IPS DF 4.7 (cell line): ENCODE measurements at regions not wholly inside any gene's neighbourhood (a gene's known extent, or its start where the extent isn't known, plus 50 kb on each side); places are given as distances from the start of the nearest gene placed in this dataset.

Source experiments
- DNase-seq: peaks from one replicate; pipeline ENCODE4 v3.0.0-alpha.2; 2013; ENCODE audit warnings: low spot score; ENCODE audit errors: extremely low read depth

DNA sequence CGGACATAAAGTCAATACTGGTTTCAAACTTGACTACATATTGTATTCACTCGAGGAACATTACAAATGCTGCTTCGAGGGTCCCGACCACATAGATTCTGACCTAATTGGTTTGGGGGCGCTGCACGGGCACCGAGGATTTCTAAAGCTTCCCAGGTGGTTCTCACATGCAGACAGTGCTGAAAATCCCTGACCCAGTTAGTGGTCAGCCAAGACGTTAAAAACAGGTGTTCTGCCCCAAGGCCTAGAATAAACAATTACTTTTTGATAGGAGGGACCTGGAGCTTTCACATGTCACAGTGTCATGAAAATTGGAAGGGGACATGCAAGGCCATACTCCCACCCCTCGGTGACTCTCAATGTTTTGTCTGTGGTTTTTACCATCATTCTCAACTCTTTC, 368.9 kb downstream of the RNF144A start:
- DNase-seq: no peak

DNA sequence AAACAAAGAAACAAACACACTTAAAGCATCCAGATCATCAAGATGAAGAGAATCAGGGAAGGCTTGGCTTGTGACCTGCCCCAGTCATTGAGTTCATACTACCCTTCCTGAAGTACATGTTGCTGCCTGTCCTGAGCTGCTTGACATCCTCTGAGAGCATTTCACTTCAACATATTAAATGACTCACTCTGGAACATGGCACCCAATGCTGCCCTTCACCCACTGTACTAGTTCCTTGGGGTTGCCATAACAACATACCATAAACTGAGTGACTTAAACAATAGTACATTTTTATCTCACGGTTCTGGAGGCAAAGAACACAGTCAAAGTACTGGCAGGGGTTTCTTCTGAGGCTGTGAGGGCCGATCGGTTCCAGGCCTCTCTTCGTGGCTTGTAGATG, 371.3 kb downstream of the RNF144A start:
- DNase-seq: no peak

DNA sequence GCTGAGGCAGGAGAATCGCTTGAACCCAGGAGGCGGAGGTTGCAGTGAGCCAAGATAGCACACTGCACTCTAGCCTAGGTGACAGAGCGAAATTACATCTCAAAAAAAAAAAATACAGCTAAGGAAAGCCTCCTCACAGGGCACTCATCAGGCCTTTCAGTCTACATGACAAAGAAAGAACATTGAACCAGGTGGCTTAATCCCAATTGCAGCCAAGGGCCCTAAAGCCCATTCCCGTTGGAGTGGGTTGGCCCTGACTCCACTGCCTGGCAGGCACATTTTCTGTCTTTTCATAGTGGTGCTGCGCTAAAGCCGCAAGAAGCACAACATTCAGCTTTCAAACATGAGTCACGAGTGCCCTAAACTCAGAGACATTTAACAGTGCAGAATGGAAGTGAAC, 372.5 kb downstream of the RNF144A start:
- no peak for DNase-seq

DNA sequence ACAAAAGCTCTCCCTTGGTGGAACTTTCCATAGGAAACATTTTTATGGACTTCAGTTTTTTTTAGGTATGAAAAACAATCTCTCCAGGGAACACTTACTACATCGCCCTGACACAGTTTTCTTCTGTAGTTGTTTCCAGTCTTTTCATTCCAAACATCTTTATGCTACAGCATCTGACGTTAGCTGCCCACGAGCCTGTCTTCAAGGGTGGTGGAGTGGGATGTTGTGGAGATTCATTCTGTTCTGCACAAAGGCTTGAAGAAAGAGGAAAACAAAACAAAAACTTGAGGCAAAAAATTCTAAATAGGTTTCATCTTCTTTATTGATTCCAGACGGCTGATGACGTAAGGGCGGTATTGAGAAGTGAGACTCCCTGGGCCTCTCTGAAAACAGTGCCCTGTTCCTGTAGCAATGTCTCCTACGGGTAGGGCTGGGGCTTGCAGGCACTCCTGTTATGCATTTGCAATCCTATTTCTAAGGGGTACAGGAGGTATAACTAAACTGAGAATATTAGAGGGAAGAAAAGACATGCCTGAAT, 375.0 kb downstream of the RNF144A start:
- DNase-seq: no peak

DNA sequence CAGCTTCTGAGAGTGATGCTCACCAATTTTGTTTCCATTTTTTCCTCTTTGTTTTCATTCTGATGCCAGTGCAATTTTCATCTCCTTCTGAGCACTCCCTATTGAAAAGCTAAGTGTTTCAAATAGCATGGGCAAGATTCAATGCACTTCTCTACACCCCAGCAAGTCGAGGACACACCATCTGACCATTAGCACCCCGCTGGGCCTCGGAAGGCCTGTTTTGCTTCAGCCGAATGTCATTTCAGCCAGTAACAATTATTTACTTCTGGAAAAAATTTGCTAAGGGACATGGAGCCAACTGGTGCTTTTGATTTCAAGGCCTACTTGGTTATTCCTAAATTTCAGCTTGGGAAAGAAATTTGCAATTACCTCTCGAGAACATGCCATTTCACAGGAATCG, 392.4 kb downstream of the RNF144A start:
- DNase-seq: no peak

DNA sequence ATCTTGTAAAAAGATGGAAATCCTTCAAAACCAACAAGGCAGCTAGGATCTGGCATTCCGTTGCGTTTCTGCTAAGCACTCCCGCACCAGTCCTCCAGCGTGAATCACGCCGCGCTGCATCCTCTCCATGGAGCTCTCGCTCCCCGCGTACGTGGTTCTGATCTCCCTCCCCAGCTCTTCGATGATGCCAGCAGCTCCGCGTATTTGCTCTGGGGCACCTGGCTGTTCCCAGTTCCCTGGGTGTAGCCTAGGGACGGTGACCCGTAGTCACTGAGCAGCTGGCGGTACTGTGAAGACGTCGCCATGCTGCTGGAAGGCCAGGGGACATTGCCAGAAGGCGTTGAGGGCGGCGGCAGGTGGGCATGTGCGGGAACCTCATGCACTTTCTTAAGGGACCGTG, 407.5 kb downstream of the RNF144A start:
- DNase-seq: no peak

DNA sequence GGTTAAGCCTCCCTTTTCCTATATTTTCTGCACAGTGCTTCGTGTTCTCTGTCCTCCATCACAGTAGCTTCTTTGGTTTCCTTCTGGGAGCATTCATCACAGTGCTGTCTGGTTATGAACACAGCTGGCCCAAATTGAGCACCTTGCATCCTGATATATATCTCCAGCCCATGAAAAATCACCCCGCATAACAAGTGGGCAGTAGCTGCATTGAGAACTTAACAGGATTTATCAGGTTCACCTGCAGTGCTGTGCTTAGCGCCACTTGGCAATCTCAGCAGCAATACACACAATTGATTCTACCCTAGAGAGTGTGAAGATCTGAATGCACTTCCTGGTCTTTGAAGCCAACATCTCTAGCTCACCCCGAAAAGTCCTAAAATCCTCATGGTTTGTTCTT, 408.0 kb downstream of the RNF144A start:
- no peak for DNase-seq

DNA sequence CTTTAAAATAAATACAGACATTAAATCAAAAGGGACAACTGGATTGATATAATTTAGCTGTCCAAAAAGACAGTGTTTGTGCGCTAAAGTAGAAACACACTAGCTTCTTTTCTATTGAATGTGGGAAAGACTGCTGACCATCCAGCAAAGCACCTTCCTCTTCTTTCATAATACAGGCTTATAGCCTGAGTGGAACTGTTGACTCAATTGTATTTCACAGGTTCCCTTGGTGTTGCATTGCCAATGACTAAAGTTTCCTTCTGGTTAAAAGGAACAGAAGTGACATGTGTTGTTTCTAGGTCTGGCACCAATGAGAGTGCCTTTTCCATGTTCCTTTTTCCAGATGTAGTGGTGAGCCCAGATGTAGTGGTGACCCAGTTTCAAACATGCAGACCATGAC, 412.3 kb downstream of the RNF144A start:
- DNase-seq: no peak

DNA sequence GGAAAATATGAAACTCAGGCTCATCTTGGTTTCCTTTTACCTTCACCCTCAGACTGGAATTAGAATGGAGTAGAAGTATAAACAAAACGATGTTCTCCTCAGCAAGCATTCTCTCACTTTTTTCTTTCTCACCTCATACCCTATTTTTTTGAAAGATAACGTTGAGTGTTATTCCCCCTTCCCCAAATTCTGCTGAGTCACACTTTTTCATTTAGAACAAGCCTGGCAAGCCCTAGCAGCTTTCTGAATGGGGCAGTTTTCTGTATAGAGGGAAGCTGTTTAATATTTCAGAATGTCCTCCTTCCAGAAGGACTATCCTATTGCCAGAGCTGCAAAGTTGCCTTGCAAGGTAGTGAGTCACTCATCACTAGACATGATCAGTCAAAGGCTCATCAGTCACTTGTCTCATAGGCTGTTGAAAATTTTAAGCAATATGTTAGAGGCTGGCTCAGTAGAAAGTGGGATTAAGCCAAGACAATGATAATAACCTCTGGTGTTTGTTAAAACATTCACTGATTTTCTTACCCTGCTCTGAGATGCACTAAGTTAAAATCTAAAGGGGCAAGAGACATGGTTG, 416.1 kb downstream of the RNF144A start:
- no peak for DNase-seq

DNA sequence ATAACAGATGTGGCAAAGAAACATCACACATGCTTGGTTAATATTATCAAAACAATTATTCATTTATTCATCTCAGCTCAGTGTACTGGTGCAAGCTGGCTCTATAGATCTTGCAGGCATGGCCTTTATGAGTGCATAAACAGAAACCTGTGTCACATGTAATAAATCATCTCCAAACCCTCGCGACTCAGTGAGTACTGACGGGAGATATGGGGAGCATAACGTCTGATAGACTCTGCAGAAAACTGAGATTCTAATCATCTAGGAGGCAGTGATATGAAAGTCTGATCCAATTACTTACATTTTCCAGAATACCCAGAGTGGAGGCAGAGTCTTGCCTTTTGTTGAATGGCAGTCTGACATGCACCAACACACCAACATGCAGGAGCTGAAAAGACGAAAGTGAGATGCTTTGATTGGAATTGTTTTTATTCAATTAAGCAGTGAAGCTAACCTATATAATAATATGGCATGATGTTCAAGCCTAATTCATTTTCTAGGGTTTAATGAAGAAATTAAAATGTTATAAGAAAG, 416.8 kb downstream of the RNF144A start:
- DNase-seq: no peak

DNA sequence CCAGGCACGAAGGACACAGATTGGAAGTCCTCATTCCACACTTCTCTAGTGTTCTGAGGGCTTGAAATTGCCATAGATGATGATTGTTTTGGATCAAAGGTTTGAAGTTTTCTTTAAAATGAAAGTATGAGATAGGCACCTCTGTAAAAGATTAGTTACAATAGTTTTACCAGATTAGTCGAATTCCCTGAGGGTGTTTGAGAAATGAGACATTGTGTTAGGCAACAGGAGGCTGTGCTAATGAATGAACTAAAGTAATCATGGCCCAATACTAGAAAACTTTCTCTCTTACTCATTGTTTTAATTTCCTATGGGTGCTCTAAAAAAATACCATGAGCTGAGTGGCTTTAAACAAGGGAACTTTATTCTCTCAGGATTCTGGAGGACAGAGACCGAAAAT, 421.7 kb downstream of the RNF144A start:
- no peak for DNase-seq

DNA sequence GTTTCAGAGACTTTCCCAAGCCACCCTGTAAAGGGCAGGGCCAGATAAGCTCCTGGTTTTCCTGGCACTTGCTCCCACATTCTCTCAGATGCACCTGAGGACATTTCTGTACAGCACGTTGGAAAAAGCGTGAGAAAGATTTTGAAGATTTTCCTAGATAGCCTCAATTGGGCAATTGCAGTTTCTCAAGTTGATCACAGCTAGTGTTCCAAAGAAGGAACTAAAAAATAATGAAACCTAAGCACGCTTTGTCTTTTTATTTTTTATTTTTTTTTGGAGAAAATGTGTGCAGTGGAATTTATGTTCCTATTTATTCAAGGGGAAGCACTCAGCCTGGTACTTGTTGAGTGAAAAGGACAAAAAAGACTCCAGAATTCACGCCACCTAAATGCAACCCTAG, 429.1 kb downstream of the RNF144A start:
- DNase-seq: no peak

DNA sequence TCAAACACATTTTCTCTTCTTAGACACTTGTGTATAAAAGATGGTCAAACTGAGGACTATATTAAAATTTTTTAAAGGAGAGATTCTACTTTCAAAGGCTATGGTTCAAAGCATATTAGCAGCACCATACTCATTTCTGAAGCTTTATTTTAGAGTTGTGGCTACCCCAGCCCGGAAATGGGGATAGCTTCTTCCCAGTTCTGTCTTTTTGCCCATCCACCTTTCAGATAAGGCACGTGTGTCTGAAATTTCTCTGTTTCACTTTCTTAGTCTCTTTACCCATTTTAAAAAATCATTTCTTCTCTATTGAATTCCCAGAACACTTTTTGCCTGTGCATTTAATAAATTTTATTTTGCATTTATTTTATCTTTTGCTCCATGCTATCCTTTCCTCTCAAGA, 431.5 kb downstream of the RNF144A start:
- no peak for DNase-seq

DNA sequence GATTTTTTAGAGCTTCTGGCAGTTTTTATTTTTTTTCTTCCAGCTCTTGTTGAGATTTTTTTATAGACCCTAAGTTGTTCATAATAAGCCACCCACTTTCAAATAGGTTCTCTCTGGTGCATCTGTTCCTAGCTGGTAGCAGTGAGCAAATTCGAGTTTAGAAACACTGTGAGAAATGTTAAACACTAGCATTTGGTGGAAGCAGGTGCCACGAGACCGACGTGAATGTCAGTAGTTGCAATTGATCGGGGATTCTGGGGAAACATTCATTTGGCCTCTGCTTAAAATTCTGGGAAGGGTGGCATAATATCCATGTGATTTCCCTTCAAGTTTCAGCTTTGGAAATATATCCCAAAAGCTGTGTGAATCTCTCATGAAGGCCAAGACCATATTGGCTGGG, 435.0 kb downstream of the RNF144A start:
- no peak for DNase-seq

DNA sequence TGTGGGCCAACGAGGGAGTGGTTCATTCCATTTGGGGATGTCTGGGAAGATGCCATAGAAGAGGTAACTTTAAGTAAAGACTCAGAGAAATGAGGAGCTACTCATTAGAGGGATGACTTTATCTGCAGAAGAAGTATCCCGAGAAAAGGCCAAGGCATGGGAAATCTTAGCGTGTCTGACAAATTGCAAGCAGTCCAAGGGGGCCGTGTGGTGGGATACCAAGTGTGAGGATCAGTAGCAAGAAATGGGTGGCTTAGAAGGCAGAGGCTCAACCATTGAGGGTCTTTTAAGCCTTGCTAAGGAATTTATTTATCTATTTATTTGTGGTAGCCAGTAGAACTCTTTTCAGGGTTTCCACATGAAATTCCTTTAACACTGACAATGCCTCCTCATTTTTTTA, 436.4 kb downstream of the RNF144A start:
- no peak for DNase-seq

DNA sequence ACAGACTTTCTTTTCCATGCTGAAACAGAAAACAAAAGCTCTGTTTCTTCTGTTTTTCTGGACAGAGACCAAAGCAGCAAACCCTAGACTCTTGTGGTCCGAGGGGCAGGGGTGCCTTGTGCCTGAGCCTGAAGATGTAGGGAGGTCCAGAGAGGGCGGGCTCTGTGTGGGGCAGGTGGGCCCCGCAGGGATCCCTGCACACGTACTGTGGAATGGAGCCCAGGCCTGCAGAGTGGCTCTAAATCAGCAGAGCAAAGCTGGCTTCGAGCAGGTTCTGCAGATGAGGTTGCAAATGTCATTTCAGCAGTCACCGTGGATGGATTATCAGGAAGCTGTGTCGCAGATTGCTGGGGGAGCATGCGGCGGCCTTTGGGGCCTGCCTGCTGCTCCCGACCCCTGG, 438.6 kb downstream of the RNF144A start:
- DNase-seq: no peak

DNA sequence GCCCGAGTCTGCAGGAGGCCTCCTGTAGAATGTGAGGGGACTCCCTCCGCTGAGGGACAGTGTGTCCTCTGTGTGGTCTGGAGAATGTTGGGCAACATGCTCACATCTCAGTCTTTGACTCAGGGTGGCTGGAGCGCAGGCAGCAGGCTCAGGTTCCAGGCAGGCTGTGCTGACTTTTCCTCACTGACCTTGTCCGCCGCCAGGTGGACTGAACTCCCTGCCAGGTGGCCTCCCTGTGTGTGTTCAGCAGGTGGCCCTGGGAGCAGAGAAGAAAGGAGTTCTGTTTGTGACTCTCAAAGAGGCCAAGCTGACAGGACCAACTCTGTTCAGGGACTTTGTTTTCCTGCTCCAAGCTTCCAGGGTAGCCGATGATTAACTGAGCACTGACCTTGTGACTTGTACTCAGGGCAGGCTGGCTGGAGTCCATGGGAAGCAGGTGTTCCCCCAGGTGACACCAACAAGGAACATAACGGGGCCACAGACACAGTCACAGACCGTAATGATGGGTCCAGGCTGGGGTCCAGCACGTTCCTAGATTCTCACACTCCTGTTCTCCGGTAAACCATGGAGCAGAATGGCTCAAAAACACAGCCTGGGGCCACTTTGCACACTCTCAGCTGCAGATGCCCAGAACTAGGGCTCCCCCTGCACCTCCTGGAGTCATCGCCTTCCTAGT, 439.8 kb downstream of the RNF144A start:
- DNase-seq: no peak

DNA sequence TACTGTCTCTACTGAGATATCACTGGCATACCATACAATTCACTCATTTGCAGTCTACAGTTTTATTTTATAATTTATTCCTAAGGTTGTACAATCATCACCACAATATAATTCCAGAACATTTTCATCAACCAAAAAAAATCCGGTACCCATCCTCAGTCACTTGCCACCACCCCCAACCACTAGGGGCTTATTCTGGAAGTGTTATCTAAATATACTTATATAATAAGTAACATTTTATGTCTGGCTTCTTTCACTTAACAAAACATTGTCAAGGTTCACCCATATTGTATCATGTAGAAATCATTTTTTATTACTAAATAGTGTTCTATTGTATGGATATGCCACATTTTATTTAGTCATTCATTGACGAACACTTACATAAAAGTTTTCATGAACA, 440.8 kb downstream of the RNF144A start:
- no peak for DNase-seq

DNA sequence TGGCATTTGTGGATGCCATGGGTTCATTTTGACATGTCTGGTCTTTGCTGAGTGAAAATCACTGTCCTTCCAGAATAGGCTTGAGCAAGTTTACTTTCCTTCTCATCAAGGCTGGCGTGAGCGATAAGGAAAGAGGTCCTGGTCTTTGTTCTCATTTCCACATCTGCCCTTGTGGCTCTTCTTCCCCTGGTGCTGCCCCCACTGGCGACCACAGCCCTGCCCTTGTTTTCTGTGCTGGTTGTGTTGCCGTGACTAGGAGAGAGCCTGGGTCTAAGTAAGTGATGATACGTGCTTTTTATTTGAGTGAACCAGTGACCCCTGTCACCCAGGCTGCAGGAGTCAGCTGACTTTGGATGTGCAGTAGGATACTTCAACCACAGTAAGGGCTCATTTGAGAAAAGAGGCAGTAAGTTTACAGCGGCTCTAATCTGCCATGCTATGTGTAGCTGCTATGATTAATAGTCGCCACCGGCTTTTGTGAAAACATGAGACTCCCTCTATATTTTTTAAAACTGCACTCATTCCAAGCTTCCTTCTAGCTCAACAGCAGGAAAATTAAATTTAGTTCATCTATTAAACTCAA, 441.7 kb downstream of the RNF144A start:
- DNase-seq: no peak

DNA sequence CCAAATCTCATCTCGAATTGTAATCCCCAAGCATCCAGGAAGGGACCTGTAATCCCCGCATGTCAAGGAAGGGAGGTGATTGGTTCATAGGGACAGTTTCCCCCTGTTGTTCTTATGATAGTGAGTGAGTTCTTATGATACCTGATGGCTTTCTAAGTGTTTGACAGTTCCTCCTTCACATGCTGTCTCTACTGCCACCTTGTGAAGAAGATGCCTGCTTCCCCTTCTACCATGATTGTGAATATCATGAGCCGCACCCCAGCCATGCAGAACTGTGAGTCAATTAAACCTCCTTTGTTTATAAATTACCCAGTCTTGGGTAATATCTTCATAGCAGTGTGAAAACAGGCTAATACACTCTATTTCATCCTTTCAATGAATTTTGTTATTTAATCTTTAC, 446.7 kb downstream of the RNF144A start:
- no peak for DNase-seq

DNA sequence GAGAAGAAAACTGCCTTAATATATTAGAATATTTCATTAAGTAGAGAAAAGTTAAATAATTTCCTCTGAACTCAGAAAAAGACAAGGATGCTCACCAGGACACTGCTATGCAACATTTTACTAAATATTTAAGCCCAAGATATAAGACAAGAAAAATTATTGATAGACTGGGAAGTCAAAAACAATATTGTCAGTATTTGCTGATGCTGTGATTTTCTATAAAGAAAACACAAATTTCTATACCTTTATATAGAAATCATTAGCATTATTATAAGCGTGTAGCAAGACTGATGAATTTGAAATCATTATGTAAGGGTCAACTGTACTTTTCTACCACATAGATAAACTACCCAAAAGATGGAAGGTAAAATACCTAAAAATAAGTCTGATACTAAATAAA, 451.0 kb downstream of the RNF144A start:
- DNase-seq: no peak

DNA sequence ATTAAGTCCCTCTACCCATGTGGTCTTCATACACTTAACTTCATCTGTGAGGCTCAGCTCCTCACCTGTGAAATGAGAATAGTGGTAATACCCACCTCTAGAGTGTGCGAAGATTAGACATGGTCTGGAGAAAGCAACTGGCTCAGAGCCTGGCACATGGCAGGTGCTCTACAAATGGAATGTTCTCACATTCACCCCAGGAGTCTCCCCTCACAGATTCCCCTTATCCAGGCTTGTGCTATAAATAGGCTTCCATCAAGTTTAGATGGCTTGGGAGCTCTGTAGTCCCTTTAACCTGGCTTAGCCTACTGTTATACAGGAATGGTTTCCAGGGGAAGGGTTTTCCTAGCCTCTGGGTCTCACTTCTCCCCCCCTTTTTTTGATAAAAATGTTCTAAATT, 455.9 kb downstream of the RNF144A start:
- DNase-seq: no peak

DNA sequence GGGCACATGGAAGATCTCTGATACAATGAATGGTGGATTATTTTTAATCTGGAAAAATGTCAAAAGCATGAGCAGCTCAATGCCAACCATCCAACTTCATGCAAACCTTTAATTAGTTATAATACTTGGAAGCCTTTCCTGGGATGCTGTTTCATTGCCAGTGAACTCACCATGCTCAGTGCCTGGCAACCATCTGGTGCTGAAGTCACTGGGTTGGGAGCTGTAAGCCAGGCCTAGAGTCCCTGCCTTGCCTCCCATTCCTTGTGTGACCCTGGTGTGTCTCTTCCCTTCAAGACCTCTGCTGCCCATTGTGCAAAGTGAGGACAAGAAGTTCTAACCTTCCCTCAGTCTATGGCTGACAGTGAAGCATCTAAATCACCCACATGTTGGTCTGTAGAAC, 458.7 kb downstream of the RNF144A start:
- no peak for DNase-seq
